Astrocyte (in vitro differentiated cells and primary cell): ENCODE measurements at regions not wholly inside any gene's neighbourhood (a gene's known extent, or its start where the extent isn't known, plus 50 kb on each side); places are given as distances from the start of the nearest gene placed in this dataset.

Experiments used
- CTCF ChIP-seq: IDR thresholded peaks from 2 replicates; pipeline ENCODE4 v1.5.1; 2011; ENCODE audit warnings: low read depth, mild to moderate bottlenecking, inconsistent platforms, low read length, moderate library complexity; ENCODE audit not compliant: insufficient read depth
- EZH2 ChIP-seq: IDR thresholded peaks from 2 replicates; pipeline ENCODE4 v1.6.1; 2012; ENCODE audit warnings: mild to moderate bottlenecking, low read length, inconsistent platforms; ENCODE audit not compliant: insufficient read depth

GRCh38 chr3:55270976-55271375 is 216.1 kb downstream of the WNT5A start:
- TF ChIP-seq CTCF (no peak), EZH2 (no peak)
